Upper lobe of right lung (tissue), 1 donor: ENCODE measurements at regions not wholly inside any gene's neighbourhood (a gene's known extent, or its start where the extent isn't known, plus 50 kb on each side); places are given as distances from the start of the nearest gene placed in this dataset.

Source experiments
- ATAC-seq: fragments of 200-7000 bp; cut with Tn5 transposase; one replicate; pipeline ENCODE4 v1.9.1; 2020; ENCODE audit warnings: mild to moderate bottlenecking, moderate library complexity
- DNase-seq: peaks from one replicate; pipeline ENCODE4 v3.0.0-alpha.2; 2020
- H3K27ac ChIP-seq: fragments of 200-600 bp; one replicate; pipeline ENCODE4 v1.8.0; 2022
- H3K27me3 ChIP-seq: fragments of 200-600 bp; one replicate; pipeline ENCODE4 v1.8.0; 2022; ENCODE audit warnings: mild to moderate bottlenecking
- H3K36me3 ChIP-seq: fragments of 200-600 bp; one replicate; pipeline ENCODE4 v1.8.0; 2022
- H3K4me1 ChIP-seq: fragments of 200-600 bp; one replicate; pipeline ENCODE4 v1.8.0; 2022
- H3K4me3 ChIP-seq: fragments of 200-600 bp; one replicate; pipeline ENCODE4 v1.8.0; 2022; ENCODE audit warnings: mild to moderate bottlenecking
- H3K9me3 ChIP-seq: fragments of 200-600 bp; one replicate; pipeline ENCODE4 v1.8.0; 2022
- intact Hi-C: fragments of 100-400 bp; cut with DNase I; formaldehyde crosslinking; loops from one replicate; pipeline ENCODE4 v1.11.0; 2022
- TF ChIP-seq, protein P1 (sequence below): fragments of 200-600 bp; IDR thresholded peaks from one replicate; pipeline ENCODE4 v1.8.0; 2022; ENCODE audit warnings: antibody characterized with exemption
- donor health status: DM: no; HTN: yes; CAD: no; lungs with severe emphysema.

DNA sequence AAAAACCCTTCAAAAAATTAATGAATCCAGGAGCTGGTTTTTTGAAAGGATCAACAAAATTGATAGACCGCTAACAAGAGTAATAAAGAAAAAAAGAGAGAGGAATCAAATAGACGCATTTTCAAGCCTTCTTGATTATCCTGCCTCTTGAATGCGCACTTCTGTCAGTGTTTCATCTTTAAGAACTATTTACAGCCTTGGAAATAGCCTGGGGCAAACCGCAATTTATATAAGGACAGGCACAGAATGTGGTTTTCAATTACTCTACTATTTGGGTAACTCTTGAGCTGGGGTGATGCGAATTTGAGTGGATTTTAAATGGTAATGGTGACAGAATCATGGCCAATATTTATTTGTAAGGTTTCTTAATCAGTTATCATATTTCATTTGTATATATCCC lies 179.1 kb upstream of the OTX2 start:
- H3K4me3 ChIP-seq, result no peak overlapping the region
- H3K27ac ChIP-seq, result no peak overlapping the region
- H3K9me3 ChIP-seq, result no peaks in the 10 kb centered on the region
- TF ChIP-seq, protein P1, sequence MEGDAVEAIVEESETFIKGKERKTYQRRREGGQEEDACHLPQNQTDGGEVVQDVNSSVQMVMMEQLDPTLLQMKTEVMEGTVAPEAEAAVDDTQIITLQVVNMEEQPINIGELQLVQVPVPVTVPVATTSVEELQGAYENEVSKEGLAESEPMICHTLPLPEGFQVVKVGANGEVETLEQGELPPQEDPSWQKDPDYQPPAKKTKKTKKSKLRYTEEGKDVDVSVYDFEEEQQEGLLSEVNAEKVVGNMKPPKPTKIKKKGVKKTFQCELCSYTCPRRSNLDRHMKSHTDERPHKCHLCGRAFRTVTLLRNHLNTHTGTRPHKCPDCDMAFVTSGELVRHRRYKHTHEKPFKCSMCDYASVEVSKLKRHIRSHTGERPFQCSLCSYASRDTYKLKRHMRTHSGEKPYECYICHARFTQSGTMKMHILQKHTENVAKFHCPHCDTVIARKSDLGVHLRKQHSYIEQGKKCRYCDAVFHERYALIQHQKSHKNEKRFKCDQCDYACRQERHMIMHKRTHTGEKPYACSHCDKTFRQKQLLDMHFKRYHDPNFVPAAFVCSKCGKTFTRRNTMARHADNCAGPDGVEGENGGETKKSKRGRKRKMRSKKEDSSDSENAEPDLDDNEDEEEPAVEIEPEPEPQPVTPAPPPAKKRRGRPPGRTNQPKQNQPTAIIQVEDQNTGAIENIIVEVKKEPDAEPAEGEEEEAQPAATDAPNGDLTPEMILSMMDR, result no peak
- no peaks in the 10 kb centered on the region for H3K36me3 ChIP-seq
- DNase-seq (no peak), ATAC-seq (no peak)
- H3K4me1 ChIP-seq, result no peaks in the 10 kb centered on the region
- H3K27me3 ChIP-seq, result no peaks in the 10 kb centered on the region
- intact Hi-C loops, result no loop called here

DNA sequence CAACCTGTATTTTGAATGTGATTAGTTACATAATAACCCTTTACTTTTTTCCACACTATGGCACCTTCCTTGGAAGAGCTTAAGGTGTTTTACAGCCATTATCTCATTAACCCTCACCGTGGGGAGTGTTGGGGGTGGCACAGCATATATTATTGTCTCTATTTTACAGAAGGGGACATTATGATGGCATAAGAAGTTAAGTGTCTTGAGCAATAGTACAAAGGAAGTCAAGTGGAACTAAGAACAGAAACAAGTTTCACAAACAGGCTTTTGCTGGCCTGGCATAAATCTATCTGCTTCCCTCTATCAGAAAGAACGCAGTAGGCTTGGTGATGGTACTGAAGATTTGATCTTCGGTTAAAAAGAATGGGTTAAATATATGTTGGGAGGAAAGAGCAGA lies 169.7 kb upstream of the OTX2 start:
- DNase-seq, result no peak
- H3K36me3 ChIP-seq, result no peaks in the 10 kb centered on the region
- ATAC-seq, result peak; percentile 12
- H3K27ac ChIP-seq, result no peak overlapping the region
- H3K9me3 ChIP-seq, result no peaks in the 10 kb centered on the region
- no peak overlapping the region for H3K4me3 ChIP-seq
- no peaks in the 10 kb centered on the region for H3K27me3 ChIP-seq
- intact Hi-C loops, result no loop called here
- no peaks in the 10 kb centered on the region for H3K4me1 ChIP-seq
- TF ChIP-seq, protein P1, result no peak

DNA sequence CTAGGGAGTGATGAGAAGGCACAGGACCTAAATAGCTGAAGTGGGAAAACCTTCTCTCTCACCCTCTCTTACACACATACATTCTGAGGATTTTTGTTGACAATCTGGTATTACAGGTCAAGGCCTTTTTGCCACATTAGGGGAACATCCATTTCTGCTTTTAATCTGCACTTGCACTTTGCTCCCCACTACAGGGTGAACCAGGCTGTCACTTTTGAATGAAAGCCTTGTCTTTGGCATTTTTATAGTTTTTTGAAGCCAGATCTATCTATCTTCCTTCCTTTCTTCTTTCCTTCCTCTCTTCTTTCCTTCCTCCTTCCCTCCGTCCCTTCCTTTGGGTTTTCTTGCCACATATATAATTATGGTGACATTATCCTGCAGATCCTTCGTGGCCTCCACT lies 165.9 kb upstream of the OTX2 start:
- intact Hi-C loops, result no loop called here
- Histone ChIP-seq H3K4me1 (no peaks in the 10 kb centered on the region), H3K9me3 (no peaks in the 10 kb centered on the region), H3K27ac (no peak overlapping the region), H3K36me3 (no peaks in the 10 kb centered on the region), H3K27me3 (no peaks in the 10 kb centered on the region), H3K4me3 (no peak overlapping the region)
- TF ChIP-seq, protein P1, result no peak
- ATAC-seq, result no peak
- DNase-seq, result no peak

DNA sequence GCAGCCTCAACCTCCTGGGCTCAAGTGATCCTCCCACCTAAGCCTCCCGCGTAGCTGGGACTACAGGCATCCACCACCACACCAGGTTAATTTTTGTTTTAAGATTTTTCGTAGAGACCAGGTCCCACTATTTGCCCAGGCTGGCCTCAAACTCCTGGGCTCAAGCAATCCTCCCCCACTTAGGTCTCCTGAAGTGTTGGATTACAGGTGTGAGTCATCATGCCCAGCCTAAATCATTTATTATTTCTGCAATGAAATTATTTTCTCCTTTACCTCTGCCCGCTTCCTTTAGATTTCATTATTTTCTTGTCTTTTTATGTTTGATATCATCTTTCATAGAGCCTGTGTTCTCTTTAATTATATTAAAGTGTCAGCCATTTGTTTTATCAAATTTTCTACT lies 165.2 kb upstream of the OTX2 start:
- ATAC-seq, result no peak
- Histone ChIP-seq H3K36me3 (no peaks in the 10 kb centered on the region), H3K4me3 (no peak overlapping the region)

DNA sequence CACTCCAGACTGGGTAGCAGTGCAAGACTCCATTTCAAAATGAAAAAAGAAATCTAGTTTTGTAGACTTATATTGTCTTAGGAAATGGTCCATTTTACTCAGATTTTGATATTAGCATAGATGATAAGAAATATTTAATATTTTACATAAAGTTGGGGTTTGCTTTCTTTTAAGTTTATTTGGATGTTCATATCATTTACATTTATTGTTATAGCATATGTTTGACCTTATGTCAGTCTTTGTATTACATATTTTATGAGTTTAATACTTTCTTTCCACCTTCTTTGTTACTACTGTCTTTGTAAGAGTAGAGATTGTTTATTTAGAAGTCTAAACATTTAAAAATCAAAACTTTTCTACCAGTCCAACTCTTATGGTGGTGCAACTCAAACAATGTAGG lies 162.7 kb upstream of the OTX2 start:
- intact Hi-C loops, result no loop called here
- no peaks in the 10 kb centered on the region for H3K9me3 ChIP-seq
- no peak for ATAC-seq
- no peaks in the 10 kb centered on the region for H3K27me3 ChIP-seq
- no peaks in the 10 kb centered on the region for H3K4me1 ChIP-seq
- H3K4me3 ChIP-seq, result no peak overlapping the region
- TF ChIP-seq, protein P1, result no peak
- no peaks in the 10 kb centered on the region for H3K36me3 ChIP-seq
- H3K27ac ChIP-seq, result no peak overlapping the region
- DNase-seq, result no peak

More for the DNA sequence above, 165.2 kb upstream of the OTX2 start:
- TF ChIP-seq, protein P1, result no peak
- Histone ChIP-seq H3K27me3 (no peaks in the 10 kb centered on the region), H3K9me3 (no peaks in the 10 kb centered on the region), H3K4me1 (no peaks in the 10 kb centered on the region), H3K27ac (no peak overlapping the region)
- intact Hi-C loops, result no loop called here
- no peak for DNase-seq

DNA sequence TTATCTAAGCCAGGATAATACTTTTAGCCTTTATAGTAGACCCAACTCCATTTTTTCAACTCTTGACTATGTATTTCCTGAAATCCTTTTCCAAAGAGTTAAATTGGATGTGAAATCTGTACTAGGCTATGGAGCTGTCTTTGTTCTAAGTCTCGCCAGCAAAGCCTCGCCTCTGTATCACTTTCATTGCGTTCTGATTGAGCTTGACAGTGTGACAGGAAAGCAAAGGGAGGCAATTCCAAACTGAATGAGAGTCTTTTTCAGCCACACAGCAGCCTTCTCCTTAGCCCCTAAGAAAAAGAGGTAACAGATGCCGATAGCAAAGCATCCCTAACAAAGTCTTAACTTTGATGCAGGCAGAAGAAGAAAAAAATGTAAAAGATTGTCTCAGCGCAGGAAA lies 154.6 kb upstream of the OTX2 start:
- Histone ChIP-seq H3K4me1 (no peaks in the 10 kb centered on the region), H3K27ac (no peak overlapping the region), H3K4me3 (no peak overlapping the region), H3K36me3 (no peaks in the 10 kb centered on the region), H3K27me3 (no peaks in the 10 kb centered on the region), H3K9me3 (no peaks in the 10 kb centered on the region)
- DNase-seq (no peak), ATAC-seq (no peak)
- TF ChIP-seq, protein P1, result no peak
- intact Hi-C loops, result no loop called here
